NCI-H2196 (cell line): ENCODE measurements at regions not wholly inside any gene's neighbourhood (a gene's known extent, or its start where the extent isn't known, plus 50 kb on each side); places are given as distances from the start of the nearest gene placed in this dataset.
"Not testable (repeated sequence)": the region's sequence is repeated elsewhere in the genome, so short reads cannot be mapped to it uniquely, and the experiment has no call there.

Experiments
- DNase-seq: peaks from one replicate; lab custom pipeline; 2025; ENCODE audit not compliant: unreplicated experiment; lab: John Stamatoyannopoulos, UW

DNA sequence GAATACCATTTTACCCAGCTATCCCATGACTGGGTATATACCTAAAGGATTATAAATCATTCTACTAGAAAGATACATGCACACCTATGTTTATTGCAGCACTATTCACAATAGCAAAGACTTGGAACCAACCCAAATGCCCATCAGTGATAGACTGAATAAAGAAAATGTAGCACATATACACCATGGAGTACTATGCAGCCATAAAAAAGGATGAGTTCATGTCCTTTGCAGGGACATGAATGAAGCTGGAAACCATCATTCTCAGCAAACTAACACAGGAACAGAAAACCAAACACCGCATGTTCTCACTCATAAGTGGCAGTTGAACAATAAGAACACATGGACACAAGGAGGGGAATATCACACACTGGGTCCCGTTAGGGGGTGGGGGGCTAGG, 191.9 kb upstream of the POU5F2 start:
- DNase-seq, result not testable (repeated sequence)

GRCh38 chr5:93930098-93930497, 188.7 kb upstream of the POU5F2 start:
- DNase-seq, result no peak

DNA sequence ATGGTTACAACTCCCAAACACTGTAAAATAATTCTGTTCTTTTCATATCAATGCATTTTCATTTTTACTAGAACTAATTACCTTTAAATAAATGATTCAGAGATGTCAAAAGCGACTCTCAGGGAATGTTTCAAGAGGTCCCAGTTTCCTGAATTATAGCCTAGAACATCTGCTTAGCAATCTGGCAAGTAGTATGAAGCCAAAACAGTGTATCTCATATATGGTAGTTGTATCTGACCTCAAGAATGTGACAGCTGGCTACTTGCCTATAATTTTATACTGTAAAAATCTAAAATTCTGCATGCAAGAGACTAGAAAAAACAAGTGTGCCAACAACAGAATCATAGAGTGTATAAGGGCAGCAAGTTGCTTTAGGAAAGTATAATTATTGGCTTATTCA, 187.7 kb upstream of the POU5F2 start:
- DNase-seq, result no peak

DNA sequence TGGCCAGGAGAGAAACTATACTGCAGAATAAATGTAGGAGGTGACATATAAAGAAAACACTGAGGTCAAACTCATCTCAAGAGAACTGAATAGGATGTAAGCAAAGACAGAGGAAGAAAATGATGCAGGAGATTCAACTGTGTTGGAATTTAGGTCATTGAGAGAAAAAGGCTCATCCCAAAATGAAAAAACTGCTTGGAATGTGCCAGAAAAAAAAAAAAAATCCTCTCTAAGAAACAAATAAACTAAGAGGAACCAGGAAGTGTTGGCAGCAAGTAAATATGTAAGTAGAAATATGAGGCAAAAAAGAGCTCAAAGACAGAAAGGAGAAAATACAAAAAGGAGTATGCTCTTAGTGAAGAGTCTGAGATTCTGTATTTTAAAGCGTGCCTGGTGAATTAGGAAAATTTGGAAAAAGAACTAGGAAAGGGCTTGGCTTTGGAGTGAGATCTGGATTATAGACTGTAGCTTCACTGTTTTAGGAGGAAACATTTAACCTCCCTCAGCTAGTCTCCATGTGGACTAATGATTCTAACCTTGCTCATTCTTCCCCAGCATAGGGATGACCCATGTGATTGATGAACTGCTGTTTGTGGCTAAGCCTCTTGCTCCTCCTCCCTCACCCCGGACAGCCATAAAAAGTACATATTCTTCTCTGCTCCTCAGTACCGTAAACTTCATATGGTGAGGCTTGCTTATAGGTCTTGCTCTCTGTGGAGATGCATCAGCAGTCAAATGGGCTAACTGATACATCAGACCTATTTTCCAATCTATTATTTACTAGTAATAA, 185.6 kb upstream of the POU5F2 start:
- DNase-seq, result no peak

- no peak for DNase-seq
These were observed 183.9 kb upstream of the POU5F2 start for GRCh38 chr5:93925321-93925720.

DNA sequence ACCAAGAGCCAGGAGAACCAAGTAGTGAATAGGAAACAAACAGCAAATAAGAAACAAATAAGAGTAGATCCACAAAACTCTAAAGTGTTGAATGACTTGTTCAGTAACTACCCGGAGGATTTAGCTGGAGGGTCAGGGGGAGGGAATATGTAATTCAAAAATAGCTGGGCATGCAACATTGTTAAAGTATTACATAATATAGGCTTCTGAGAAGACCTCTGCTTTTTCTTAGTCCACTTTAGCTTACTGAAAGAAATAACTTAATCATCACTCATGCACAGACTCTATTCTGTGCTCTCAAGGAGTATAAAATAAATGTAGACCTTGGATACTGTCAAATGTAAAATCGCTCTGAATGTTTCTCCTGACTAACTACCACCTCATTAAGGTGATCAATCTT, 183.2 kb upstream of the POU5F2 start:
- no peak for DNase-seq

DNA sequence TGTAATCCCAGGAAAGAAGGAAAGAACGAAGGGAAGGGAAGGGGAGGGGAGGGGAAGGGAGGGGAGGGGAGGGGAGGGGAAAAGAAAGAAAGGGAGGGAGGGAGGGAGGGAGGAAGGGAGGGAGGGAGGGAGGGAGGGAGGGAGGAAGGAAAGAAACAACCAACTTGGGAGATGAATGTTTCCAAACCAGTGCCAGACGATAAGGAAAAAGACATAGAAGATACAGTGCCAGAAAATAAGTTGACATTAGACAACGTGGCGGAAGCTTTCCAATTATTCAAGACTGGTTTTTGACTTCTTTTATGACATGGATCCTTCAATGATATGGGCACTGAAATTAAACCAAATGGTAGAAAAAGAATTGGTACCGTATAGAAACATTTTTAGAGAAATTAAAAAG, 181.2 kb upstream of the POU5F2 start:
- no peak for DNase-seq

GRCh38 chr5:93921001-93921400, 179.6 kb upstream of the POU5F2 start:
- no peak for DNase-seq

- no peak for DNase-seq
These were observed 175.5 kb upstream of the POU5F2 start for GRCh38 chr5:93916872-93917271.

DNA sequence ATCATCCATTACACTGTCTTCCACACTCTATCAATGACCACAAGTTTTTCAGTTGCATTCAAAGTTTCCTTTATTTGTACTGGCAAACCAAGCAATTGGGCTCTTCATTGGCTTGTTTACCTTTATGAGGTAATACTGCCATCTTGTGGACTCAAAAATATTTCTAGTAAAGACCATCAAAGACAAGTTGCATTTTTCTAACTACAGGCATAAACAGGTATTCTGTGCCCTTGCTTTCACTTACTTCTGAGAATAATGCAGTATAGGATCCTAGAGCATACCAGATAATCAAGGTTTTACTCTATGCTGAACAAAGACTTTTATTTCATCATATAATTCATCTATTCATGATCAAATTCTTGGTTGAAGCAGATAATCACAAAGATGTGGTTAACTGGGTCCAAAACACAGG, 173.7 kb upstream of the POU5F2 start:
- peak; percentile 14 for DNase-seq

DNA sequence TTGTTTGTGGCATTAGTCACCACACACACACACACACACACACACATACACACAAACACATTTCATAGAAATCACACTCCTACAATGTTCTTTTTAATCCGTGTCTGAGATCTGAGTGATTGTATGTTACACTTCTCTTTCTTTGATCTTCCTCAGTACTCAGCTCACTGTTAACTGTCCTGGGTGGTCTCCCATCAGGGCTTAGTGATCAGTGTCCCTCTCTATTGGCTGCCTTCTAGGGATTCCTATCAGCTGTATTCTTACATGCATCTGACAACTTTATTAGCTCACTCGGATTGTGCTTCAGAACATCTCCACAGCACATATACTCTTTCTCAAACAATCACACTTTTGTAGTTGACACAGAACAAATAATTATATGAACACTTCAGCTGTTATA, 170.2 kb upstream of the POU5F2 start:
- no peak for DNase-seq

DNA sequence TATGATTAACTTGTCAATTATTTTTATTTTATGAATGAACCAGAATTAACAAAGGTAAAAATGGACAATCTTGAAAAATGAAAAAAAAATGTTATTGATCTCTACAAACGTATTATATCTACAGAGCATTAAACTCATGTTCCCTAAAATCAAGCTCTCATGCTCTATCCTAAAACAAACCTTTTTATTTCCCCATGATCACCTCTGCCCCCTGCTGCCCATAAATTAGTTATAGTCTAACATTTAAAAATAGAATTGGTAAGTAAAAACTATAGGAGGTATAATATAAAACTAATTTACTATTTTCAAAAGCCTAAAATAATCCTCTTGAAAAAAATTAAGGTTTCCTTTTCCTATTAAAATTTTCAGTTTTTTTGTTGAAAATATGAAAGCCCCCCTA, 168.0 kb upstream of the POU5F2 start:
- DNase-seq, result no peak

GRCh38 chr5:93904917-93905316, 163.5 kb upstream of the POU5F2 start:
- no peak for DNase-seq

DNA sequence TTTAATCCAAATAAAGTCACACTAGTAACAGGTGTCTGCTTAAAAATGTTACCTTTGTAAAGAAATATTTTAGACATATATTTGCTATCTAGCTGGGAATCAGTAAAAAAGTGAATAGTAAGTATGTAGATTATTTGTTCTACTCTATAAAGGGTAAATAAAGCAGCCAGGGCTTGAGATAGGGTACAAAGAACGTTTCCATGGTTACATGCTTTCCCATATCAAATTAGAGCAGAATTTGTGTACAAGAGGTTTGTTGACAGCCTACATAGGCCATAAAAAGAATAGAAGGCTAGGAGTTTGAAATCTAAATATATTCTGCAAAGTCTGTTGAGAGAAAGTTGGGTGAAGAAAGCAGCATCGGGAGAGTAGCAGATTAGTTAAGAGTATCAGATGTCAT, 160.9 kb upstream of the POU5F2 start:
- DNase-seq, result no peak

GRCh38 chr5:93899026-93899600, 157.7 kb upstream of the POU5F2 start:
- DNase-seq, result no peak

DNA sequence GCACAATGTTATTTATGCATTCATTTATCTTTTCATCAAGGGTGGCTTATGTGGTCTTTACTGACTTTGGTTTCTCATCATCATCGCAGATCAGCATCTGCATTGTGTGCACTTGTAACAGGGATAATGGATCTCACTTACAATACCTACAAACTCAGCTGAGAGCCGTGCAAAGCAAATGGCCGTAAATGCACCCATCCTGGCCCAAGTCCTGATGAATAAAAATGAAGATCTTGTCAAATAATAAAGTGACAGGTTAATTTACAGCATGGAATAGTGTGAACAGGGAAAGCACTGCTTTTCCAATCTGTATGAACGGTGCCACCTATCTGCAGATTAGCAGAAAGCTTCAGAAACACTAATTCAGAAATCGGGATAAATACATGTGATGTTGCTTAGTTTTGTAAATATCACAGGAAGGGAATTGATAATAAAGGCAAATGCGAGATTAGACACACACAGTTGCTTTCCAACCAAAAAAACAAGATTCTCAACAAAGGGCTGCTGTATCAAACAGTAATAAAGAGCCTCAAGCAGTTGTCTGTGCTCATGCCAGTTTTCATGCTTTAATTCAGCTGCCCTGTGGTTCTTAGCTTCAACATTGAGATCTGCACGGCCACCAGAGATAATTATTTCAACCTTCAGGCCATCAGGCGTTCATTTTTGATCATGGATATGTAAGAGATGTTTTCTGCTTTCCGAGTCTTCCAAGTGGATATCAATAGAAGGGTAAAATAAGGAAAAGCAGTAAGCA, 153.4 kb upstream of the POU5F2 start:
- DNase-seq, result peak; percentile 21

- no peak for DNase-seq
These were observed 151.7 kb upstream of the POU5F2 start for GRCh38 chr5:93893075-93893474.

- DNase-seq, result no peak
These were observed 151.1 kb upstream of the POU5F2 start for GRCh38 chr5:93892481-93892880.

GRCh38 chr5:93891491-93892480, 150.4 kb upstream of the POU5F2 start:
- DNase-seq, result peak; percentile 46

DNA sequence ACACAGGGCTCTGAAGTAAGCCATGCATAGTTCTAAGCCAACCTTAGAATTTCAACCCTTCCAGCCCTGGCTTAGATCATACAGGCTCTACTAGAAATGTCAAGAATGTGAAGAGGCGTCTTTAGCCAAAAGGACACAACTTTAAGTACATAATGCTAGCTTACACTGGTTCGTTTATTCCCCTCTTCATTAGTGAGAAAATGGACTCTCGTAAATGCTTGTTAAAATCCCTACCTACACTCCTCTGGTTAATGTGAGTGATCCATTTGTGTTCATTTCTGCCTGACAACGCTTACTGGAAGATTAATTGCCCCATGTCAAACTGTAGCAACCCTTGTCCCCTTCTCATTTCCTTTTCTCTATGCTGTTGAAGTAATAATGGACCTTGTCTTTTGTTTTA, 149.3 kb upstream of the POU5F2 start:
- no peak for DNase-seq

- DNase-seq, result no peak
These were observed 146.3 kb upstream of the POU5F2 start for GRCh38 chr5:93887678-93888077.
